ENCODE measurements at regions not wholly inside any gene's neighbourhood (a gene's known extent, or its start where the extent isn't known, plus 50 kb on each side); places are given as distances from the start of the nearest gene placed in this dataset.

DNA sequence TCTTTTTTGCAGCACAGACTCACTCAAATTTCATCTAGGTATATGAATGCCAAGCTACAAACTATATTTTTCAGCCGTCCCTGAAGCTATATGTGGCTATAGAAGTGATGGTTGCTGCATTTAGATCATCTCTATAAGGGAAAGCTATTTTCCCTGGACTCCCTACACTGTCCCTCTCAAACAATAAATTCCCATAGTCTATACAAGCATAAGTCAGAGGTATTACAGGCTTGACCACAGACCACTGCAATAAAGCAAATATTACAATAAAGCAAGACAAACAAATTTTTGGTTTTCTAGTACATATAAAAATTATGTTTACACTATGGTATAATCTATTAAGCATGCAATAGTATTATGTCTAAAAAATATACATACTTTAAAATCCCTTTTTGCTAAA is 1015.5 kb upstream of the LRRN3 start:
- no peaks in the 10 kb centered on the region for H3K4me1 ChIP-seq (ENCODE audit: control insufficient read depth in 1 of 2, insufficient read depth in 2 of 2, low read length in 2 of 2)
- no peaks in the 10 kb centered on the region for H3K79me2 ChIP-seq (ENCODE audit: insufficient read depth, low read length)
- Mint-ChIP-seq H3K36me3 (no peaks in the 10 kb centered on the region), H3K27me3 (ENCODE audit: low read depth in 3 of 3) (no peaks in the 10 kb centered on the region), H3K4me3 (no peak overlapping the region), H3K9me3 (peaks cover 0 to 4% (median 0%) of the 10 kb centered on the region in 7 donors), H3K27ac (no peak overlapping the region), H3K4me1 (no peaks in the 10 kb centered on the region)
- no peaks in the 10 kb centered on the region for H4K20me1 ChIP-seq (ENCODE audit: insufficient read depth, low read length)
- no CpG with 5 or more reads among the region's 1 CpG for WGBS (ENCODE audit: insufficient coverage)
- no peaks in the 10 kb centered on the region for H3K9me3 ChIP-seq (replicated peaks in 1 of 2; ENCODE audit: control insufficient read depth in 1 of 2, insufficient read depth in 1 of 2, low read length in 2 of 2)
- H3K36me3 ChIP-seq (replicated peaks in 1 of 2; ENCODE audit: control insufficient read depth in 1 of 2, insufficient read depth in 2 of 2, low read length in 2 of 2) = no peaks in the 10 kb centered on the region
- no peaks in the 10 kb centered on the region for H3K27me3 ChIP-seq (ENCODE audit: control insufficient read depth in 2 of 2, insufficient read depth in 2 of 2, low read length in 2 of 2)
- TF ChIP-seq, protein P1, sequence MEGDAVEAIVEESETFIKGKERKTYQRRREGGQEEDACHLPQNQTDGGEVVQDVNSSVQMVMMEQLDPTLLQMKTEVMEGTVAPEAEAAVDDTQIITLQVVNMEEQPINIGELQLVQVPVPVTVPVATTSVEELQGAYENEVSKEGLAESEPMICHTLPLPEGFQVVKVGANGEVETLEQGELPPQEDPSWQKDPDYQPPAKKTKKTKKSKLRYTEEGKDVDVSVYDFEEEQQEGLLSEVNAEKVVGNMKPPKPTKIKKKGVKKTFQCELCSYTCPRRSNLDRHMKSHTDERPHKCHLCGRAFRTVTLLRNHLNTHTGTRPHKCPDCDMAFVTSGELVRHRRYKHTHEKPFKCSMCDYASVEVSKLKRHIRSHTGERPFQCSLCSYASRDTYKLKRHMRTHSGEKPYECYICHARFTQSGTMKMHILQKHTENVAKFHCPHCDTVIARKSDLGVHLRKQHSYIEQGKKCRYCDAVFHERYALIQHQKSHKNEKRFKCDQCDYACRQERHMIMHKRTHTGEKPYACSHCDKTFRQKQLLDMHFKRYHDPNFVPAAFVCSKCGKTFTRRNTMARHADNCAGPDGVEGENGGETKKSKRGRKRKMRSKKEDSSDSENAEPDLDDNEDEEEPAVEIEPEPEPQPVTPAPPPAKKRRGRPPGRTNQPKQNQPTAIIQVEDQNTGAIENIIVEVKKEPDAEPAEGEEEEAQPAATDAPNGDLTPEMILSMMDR (IDR thresholded peaks at IDR 0.05) = no peak
- H3K4me3 ChIP-seq (replicated peaks in 1 of 3; ENCODE audit: low read depth in 2 of 3, low read length in 3 of 3) = no peak overlapping the region
- no peak overlapping the region for H3K9ac ChIP-seq (ENCODE audit: insufficient read depth, low read length, poor library complexity, severe bottlenecking)
- intact Hi-C loops (cut with micrococcal nuclease) = no loop called here
- H3K4me2 ChIP-seq (replicated peaks; ENCODE audit: extremely low read depth, low read length, poor library complexity, severe bottlenecking) = no peak overlapping the region
- H2AFZ ChIP-seq (ENCODE audit: insufficient read depth, low read depth, low read length, poor library complexity, severe bottlenecking) = no peak overlapping the region
- no peak for DNase-seq
- H3K27ac ChIP-seq (ENCODE audit: low read depth in 1 of 2, low read length in 2 of 2) = no peak overlapping the region

DNA sequence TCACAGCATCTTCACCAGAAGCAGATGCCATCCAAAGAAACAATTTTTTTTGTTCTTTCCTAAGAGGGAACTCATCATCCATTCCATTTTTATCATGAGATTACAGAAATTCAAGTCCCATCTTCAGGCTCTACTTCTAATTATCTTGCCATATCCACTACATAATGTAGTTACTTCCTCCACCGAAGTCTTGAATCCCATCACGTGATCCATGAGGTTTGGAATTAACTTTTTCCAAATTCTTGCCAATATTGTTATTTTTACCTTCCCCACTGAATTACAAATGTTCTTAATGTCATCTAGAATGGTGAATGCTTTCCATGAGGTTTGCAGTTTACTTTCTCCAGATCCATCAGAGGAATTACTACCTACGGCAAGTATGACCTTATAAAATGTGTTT is 1014.7 kb upstream of the LRRN3 start:
- WGBS (ENCODE audit: insufficient coverage) = 90% methylated on average over 2 of the region's 3 CpGs
- H3K27me3 Mint-ChIP-seq (ENCODE audit: low read depth in 3 of 3) = no peaks in the 10 kb centered on the region

More for the DNA sequence above, 1014.7 kb upstream of the LRRN3 start:
- no peak overlapping the region for H3K4me3 Mint-ChIP-seq
- Histone ChIP-seq H3K9me3 (replicated peaks in 1 of 2; ENCODE audit: control insufficient read depth in 1 of 2, insufficient read depth in 1 of 2, low read length in 2 of 2) (no peaks in the 10 kb centered on the region), H3K4me1 (ENCODE audit: control insufficient read depth in 1 of 2, insufficient read depth in 2 of 2, low read length in 2 of 2) (no peaks in the 10 kb centered on the region), H3K4me3 (replicated peaks in 1 of 3; ENCODE audit: low read depth in 2 of 3, low read length in 3 of 3) (no peak overlapping the region), H3K27ac (ENCODE audit: low read depth in 1 of 2, low read length in 2 of 2) (no peak overlapping the region), H3K79me2 (ENCODE audit: insufficient read depth, low read length) (no peaks in the 10 kb centered on the region), H4K20me1 (ENCODE audit: insufficient read depth, low read length) (no peaks in the 10 kb centered on the region), H3K36me3 (replicated peaks in 1 of 2; ENCODE audit: control insufficient read depth in 1 of 2, insufficient read depth in 2 of 2, low read length in 2 of 2) (no peaks in the 10 kb centered on the region), H3K27me3 (ENCODE audit: control insufficient read depth in 2 of 2, insufficient read depth in 2 of 2, low read length in 2 of 2) (no peaks in the 10 kb centered on the region), H3K9ac (ENCODE audit: insufficient read depth, low read length, poor library complexity, severe bottlenecking) (no peak overlapping the region), H3K4me2 (replicated peaks; ENCODE audit: extremely low read depth, low read length, poor library complexity, severe bottlenecking) (no peak overlapping the region), H2AFZ (ENCODE audit: insufficient read depth, low read depth, low read length, poor library complexity, severe bottlenecking) (no peak overlapping the region)
- TF ChIP-seq, protein P1 (IDR thresholded peaks at IDR 0.05) = no peak
- no peaks in the 10 kb centered on the region for H3K36me3 Mint-ChIP-seq
- no peak for DNase-seq
- H3K9me3 Mint-ChIP-seq = peaks cover 0 to 5% (median 0%) of the 10 kb centered on the region in 7 donors
- no peak overlapping the region for H3K27ac Mint-ChIP-seq
- no peaks in the 10 kb centered on the region for H3K4me1 Mint-ChIP-seq
- intact Hi-C loops (cut with micrococcal nuclease) = no loop called here
